ENCODE measurements at regions not wholly inside any gene's neighbourhood (a gene's known extent, or its start where the extent isn't known, plus 50 kb on each side); places are given as distances from the start of the nearest gene placed in this dataset.

- no peak for TF ChIP-seq CHD7 (IDR thresholded peaks at IDR 0.05; ENCODE audit: insufficient replicate concordance, low read length)
- no peak for TF ChIP-seq FOSL1 (IDR thresholded peaks at IDR 0.05; ENCODE audit: insufficient read depth, low read depth, low read length)
- TF ChIP-seq SAP30 (IDR thresholded peaks at IDR 0.05; ENCODE audit: insufficient read depth, insufficient replicate concordance, low read length) = no peak
Observed at GRCh38 chr2:234733093-234733489, 218.7 kb upstream of the SH3BP4 start (continued).
